ENCODE measurements at regions not wholly inside any gene's neighbourhood (a gene's known extent, or its start where the extent isn't known, plus 50 kb on each side); places are given as distances from the start of the nearest gene placed in this dataset.

DNA sequence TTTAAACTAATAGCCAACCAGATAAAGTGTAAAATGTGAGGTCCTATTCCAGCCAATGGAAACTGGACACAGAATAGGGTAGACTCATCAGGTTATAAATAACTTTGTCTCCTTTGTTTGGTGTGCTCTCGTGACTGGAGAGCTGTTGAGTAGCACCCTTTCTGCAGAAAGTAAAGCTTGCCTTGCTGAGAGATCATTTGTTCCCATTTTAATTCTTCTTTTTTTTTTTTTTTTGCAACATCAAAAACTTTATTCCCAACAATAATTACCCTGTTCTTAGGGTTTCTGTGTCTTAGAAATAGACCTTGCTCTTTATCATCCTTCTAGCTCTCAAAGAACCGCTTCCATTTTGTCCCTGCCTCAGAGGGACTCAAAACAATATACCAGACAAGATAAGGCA lies 220.4 kb downstream of the FAM76B start:
- Histone ChIP-seq H3K9me3 (peaks cover 0 to 3% (median 0%) of the 10 kb centered on the region in 4 donors), H3K27ac (no peak overlapping the region), H3K4me3 (no peak overlapping the region), H3K27me3 (no peaks in the 10 kb centered on the region), H3K4me1 (no peaks in the 10 kb centered on the region), H3K36me3 (no peaks in the 10 kb centered on the region)
- WGBS (ENCODE audit: insufficient coverage, low coverage, low lambda C conversion rate, missing lambda C conversion rate) = 100% methylated on average over 1 of the region's 2 CpGs
- TF ChIP-seq POLR2A (IDR thresholded peaks at IDR 0.05) (no peak), CTCF (IDR thresholded peaks at IDR 0.05) (no peak)
- ATAC-seq (no peak), DNase-seq (no peak)
- intact Hi-C loops (cut with DNase I) = no loop called here

DNA sequence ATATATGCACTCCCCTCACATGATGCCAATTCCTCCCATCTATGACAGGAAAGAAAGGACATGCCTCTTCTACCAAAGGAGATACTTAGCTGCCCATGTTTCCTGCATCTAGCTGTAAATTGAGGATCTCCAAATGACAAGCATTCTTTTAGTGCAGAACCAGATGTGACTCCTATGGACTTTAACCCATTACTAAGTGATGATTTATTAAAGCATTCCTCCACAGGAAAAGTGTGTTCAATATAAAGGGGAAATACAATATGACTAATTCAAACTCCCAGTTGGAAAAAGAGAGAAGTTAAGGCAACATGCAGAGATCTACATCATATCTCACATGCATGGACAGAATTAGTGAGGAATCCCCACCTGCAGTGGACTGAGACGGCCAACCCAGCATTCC lies 221.3 kb downstream of the FAM76B start:
- Histone ChIP-seq H3K36me3 (no peaks in the 10 kb centered on the region), H3K9me3 (peaks cover 0 to 3% (median 0%) of the 10 kb centered on the region in 4 donors), H3K4me3 (no peak overlapping the region), H3K27me3 (no peaks in the 10 kb centered on the region), H3K27ac (no peak overlapping the region), H3K4me1 (no peaks in the 10 kb centered on the region)
- WGBS (ENCODE audit: insufficient coverage, low coverage, low lambda C conversion rate, missing lambda C conversion rate) = 80% methylated on average over 1 of the region's 1 CpG
- TF ChIP-seq POLR2A (IDR thresholded peaks at IDR 0.05) = no peak
- DNase-seq = no peak
- intact Hi-C loops (cut with DNase I) = no loop called here
- ATAC-seq = no peak

DNA sequence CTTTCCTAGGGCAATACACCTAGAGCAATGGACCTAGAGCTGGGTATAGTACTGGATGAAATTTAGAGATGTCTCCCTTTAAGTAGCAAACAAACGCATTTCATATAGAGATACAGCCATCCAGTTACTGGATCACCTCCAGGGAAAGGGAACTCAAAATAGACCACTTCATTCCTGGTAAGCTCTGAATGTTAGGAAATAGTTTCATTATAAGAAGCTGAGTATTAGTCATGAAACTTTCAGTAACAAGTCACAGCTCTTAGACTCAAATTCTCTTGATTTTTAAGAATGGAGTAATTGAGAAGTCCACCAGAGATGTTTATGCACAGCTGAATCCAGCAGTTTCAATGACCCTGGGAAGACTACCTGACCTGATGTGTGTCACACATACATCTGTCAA lies 221.9 kb downstream of the FAM76B start:
- no peak overlapping the region for H3K4me3 ChIP-seq
- peaks cover 0 to 3% (median 0%) of the 10 kb centered on the region in 4 donors for H3K9me3 ChIP-seq
- intact Hi-C loops (cut with DNase I) = no loop called here
- DNase-seq (no peak), ATAC-seq (no peak)
- no peaks in the 10 kb centered on the region for H3K27me3 ChIP-seq
- no peak for TF ChIP-seq POLR2A (IDR thresholded peaks at IDR 0.05)
- no peak for TF ChIP-seq CTCF (IDR thresholded peaks at IDR 0.05)
- no peaks in the 10 kb centered on the region for H3K36me3 ChIP-seq
- WGBS (ENCODE audit: insufficient coverage, low coverage, low lambda C conversion rate, missing lambda C conversion rate) = 80% methylated on average over 1 of the region's 1 CpG
- H3K27ac ChIP-seq = no peak overlapping the region
- no peaks in the 10 kb centered on the region for H3K4me1 ChIP-seq

DNA sequence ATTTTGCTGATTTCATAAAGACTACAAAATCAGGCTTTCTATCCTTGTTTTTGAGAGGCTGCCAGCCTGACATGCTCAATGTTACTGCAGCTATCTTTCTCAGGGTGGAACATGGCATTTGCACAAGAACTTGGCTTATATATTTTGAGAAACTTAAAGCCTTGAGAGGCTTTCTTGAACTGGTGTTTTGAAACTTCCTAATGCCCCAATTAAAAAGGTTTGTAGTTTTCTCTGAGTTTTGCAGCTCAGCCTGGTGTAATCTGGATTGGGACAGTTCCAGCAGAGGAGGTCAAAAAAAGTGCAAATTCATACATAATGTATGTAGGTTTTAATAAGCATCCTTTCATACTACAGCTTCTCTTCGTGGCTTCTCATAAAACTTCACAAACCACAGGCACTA lies 223.4 kb downstream of the FAM76B start:
- Histone ChIP-seq H3K4me1 (no peaks in the 10 kb centered on the region), H3K27ac (no peak overlapping the region), H3K36me3 (no peaks in the 10 kb centered on the region), H3K9me3 (peaks cover 0 to 3% (median 0%) of the 10 kb centered on the region in 4 donors), H3K4me3 (no peak overlapping the region), H3K27me3 (no peaks in the 10 kb centered on the region)
- no peak for ATAC-seq
- WGBS (ENCODE audit: insufficient coverage, low coverage, low lambda C conversion rate, missing lambda C conversion rate) = 48% methylated on average over 1 of the region's 1 CpG
- TF ChIP-seq CTCF (IDR thresholded peaks at IDR 0.05) (no peak), POLR2A (IDR thresholded peaks at IDR 0.05) (no peak)
- DNase-seq = no peak
- intact Hi-C loops (cut with DNase I) = no loop called here

- Histone ChIP-seq H3K27me3 (no peaks in the 10 kb centered on the region), H3K27ac (no peak overlapping the region), H3K36me3 (no peaks in the 10 kb centered on the region), H3K4me3 (no peak overlapping the region), H3K9me3 (peaks cover 0 to 3% (median 0%) of the 10 kb centered on the region in 4 donors), H3K4me1 (no peaks in the 10 kb centered on the region)
- WGBS (ENCODE audit: insufficient coverage, low coverage, low lambda C conversion rate, missing lambda C conversion rate) = 88% methylated on average over 1 of the region's 1 CpG
- no peak for DNase-seq
- no peak for TF ChIP-seq CTCF (IDR thresholded peaks at IDR 0.05)
- TF ChIP-seq POLR2A (IDR thresholded peaks at IDR 0.05) = no peak
- intact Hi-C loops (cut with DNase I) = no loop called here
- no peak for ATAC-seq
Observed at GRCh38 chr11:95565724-95566141, 223.8 kb downstream of the FAM76B start.

Data from right lobe of liver (tissue), 6 donors.